ENCODE measurements at regions not wholly inside any gene's neighbourhood (a gene's known extent, or its start where the extent isn't known, plus 50 kb on each side); places are given as distances from the start of the nearest gene placed in this dataset.

DNA sequence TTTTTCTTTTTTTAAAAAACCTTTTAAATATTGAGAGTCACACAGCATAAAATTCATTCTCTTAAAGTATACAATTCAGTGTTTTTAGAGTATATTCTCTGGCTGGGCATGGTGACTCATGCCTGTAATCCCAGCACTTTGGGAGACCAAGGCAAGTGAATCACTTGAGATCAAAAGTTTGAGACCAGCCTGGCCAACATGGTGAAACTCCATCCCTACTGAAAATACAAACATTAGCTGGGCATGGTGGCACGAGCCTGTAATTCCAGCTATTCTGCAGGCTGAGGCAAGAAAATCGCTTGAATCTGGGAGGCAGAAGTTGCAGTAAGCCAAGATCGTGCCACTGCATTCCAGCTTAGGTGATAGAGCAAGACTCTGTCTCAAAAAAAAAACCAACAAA is 68.4 kb upstream of the BCAT1 start (continued):
- TF ChIP-seq HSF1 (IDR thresholded peaks at IDR 0.05; ENCODE audit: low read depth, low read length), result no peak
- no peak for TF ChIP-seq HDAC6 (IDR thresholded peaks at IDR 0.05; ENCODE audit: unreplicated experiment)
- no peak for TF ChIP-seq CBFB (IDR thresholded peaks at IDR 0.05; ENCODE audit: low read depth)
- no peak for TF ChIP-seq SUZ12 (IDR thresholded peaks at IDR 0.05; ENCODE audit: unreplicated experiment)
- TF ChIP-seq GABPA (IDR thresholded peaks at IDR 0.05; ENCODE audit: low read depth), result no peak
- TF ChIP-seq NFYB (IDR thresholded peaks at IDR 0.05; ENCODE audit: insufficient read depth, low read depth, low read length), result no peak

DNA sequence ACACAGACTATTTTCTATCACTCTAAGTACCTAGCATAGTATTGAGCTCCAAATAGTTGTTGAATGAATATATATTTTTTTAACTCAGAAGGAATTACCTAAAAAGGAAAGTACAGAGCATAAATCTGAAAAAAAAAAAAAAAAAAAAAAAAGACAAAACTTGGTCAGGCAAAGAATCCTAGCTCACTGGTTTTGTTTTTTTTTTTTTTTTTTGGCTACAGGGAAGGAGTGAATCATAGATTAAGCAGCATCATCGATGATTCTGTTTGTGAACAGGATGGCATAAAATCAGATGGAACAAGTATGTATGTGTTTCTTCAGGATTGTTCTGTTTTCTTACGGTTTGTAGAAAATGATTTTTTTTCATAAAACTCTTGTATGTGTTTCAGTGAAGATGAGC is 66.1 kb upstream of the BCAT1 start:
- no peaks in the 10 kb centered on the region for H3K36me3 ChIP-seq (ENCODE audit: control insufficient read depth in 2 of 2, insufficient read depth in 2 of 2, low read length in 1 of 2)
- H3K9me3 ChIP-seq (replicated peaks; ENCODE audit: control insufficient read depth, insufficient read depth, low read length), result peaks cover 9% of the 10 kb centered on the region; the same call in 2 of the 3 replicates
- CTCF ChIA-PET, result interaction anchor here (0.9 kb wide), 1 partner anchor 22 kb away, joined by 3 read pairs; no protein-coding TSS in a partner anchor
- RAD21 ChIA-PET (ENCODE audit: unreplicated experiment), result interaction anchor here (0.6 to 1.1 kb wide), 3 partner anchors 22 to 148 kb away, joined by 3 read pairs; a partner anchor contains a TSS
- WGBS (ENCODE audit: insufficient coverage, insufficient replicate concordance, low lambda C conversion rate, missing lambda C conversion rate), result 100% methylated on average over 2 of the region's 2 CpGs
- DNase-seq (ENCODE audit: low read depth, low spot score) (no peak), ATAC-seq (no peak), FAIRE-seq (no peak)
- no peaks in the 10 kb centered on the region for H4K20me1 ChIP-seq (ENCODE audit: control insufficient read depth, insufficient read depth)
- BruUV-seq (replicated peaks), result no TSS peak
- POLR2A ChIA-PET, result interaction anchor here (0.6 to 1.6 kb wide), 2 partner anchors 20 to 37 kb away, joined by 3 to 6 read pairs; a partner anchor contains a TSS
- no peak overlapping the region for H3K27ac ChIP-seq (ENCODE audit: control insufficient read depth, insufficient read depth)
- peaks cover 23% of the 10 kb centered on the region for H3K4me1 ChIP-seq (ENCODE audit: control insufficient read depth, insufficient read depth, low read length)
- no peaks in the 10 kb centered on the region for H3K27me3 ChIP-seq (replicated peaks in 1 of 2; ENCODE audit: control insufficient read depth in 2 of 2, insufficient read depth in 2 of 2, low read length in 1 of 2)
- intact Hi-C loops (cut with micrococcal nuclease; ENCODE audit: unreplicated experiment), result no loop called here
- TF ChIP-seq SP1 (IDR thresholded peaks at IDR 0.05; ENCODE audit: low read depth, low read length) (no peak), NR2C1 (IDR thresholded peaks at IDR 0.05) (no peak), GABPA (IDR thresholded peaks at IDR 0.05; ENCODE audit: low read depth) (no peak), CEBPB (IDR thresholded peaks at IDR 0.05; ENCODE audit: borderline replicate concordance in 1 of 2, low read depth in 2 of 2, low read length in 2 of 2) (no peak), PML (IDR thresholded peaks at IDR 0.05; ENCODE audit: low read length) (no peak), CBX5 (IDR thresholded peaks at IDR 0.05; ENCODE audit: low read depth) (no peak), HDAC6 (IDR thresholded peaks at IDR 0.05; ENCODE audit: unreplicated experiment) (no peak), ZSCAN29 (IDR thresholded peaks at IDR 0.05) (no peak), BCL3 (IDR thresholded peaks at IDR 0.05; ENCODE audit: borderline replicate concordance, insufficient read depth, low read depth, low read length, poor library complexity, severe bottlenecking) (no peak), BACH1 (IDR thresholded peaks at IDR 0.05; ENCODE audit: borderline replicate concordance) (no peak), TCF7 (IDR thresholded peaks at IDR 0.05; ENCODE audit: borderline replicate concordance) (no peak), CUX1 (IDR thresholded peaks at IDR 0.05; ENCODE audit: insufficient replicate concordance, low read depth, low read length) (no peak)
- SMC1A ChIA-PET (ENCODE audit: uncharacterized antibody, unreplicated experiment), result interaction anchor here (0.7 to 1.9 kb wide), 9 partner anchors 9 to 159 kb away, joined by 3 to 8 read pairs (median 4); a partner anchor contains a TSS
- in situ Hi-C loops (cut with MboI), result no loop called here
- no peak overlapping the region for H3K4me2 ChIP-seq (ENCODE audit: control insufficient read depth, insufficient read depth)
- H3K9ac ChIP-seq (ENCODE audit: control insufficient read depth, insufficient read depth, low read length), result no peak overlapping the region
- H3K4me3 ChIP-seq, result no peak overlapping the region
- H3K79me2 ChIP-seq (ENCODE audit: control insufficient read depth, insufficient read depth, low read length), result no peaks in the 10 kb centered on the region
- H2AFZ ChIP-seq (ENCODE audit: control insufficient read depth, low read depth, low read length), result no peak overlapping the region
